HepG2 (cell line): ENCODE measurements at regions not wholly inside any gene's neighbourhood (a gene's known extent, or its start where the extent isn't known, plus 50 kb on each side); places are given as distances from the start of the nearest gene placed in this dataset.

Experiments used
- ATAC-seq: fragments of 200-7000 bp; cut with Tn5 transposase; 3 replicates; pipeline ENCODE4 v1.9.1; 2020; ENCODE audit warnings: mild to moderate bottlenecking, moderate library complexity
- BruUV-seq: library from RNA; stranded (reverse); fragments of 400-500 nt; replicated peaks from 2 replicates; lab custom pipeline; 2021; lab: Mats Ljungman, UMichigan
- CTCF ChIA-PET: fragments of 300-600 bp; formaldehyde crosslinking; extraction: SDS; loops from one replicate; lab custom pipeline; 2021; ENCODE audit warnings: low total read pairs, inconsistent platforms, low intra/inter-chr PET ratio; lab: Yijun Ruan, JAX
- POLR2A ChIA-PET: fragments of 350-600 bp; sonication (Branson Sonifier 250); formaldehyde crosslinking; loops from one replicate; lab custom pipeline; 2020; ENCODE audit warnings: antibody characterized with exemption, inconsistent platforms; lab: Yijun Ruan, JAX
- DNase-seq: peaks from one replicate; pipeline ENCODE4 v3.0.0-alpha.2; 2015; ENCODE audit warnings: low spot score
- FAIRE-seq: peaks from 3 replicates; lab custom pipeline; 2011; peaks lifted over from hg19 to GRCh38; lab: Jason Lieb, UNC
- H2AFZ ChIP-seq: one replicate; pipeline ENCODE4 v1.6.1; 2011; ENCODE audit warnings: low read length, inconsistent platforms
- H3K27ac ChIP-seq: fragments of 300-600 bp; 3 replicates; pipeline ENCODE4 v1.8.0; 2011; ENCODE audit warnings: mixed run types, mild to moderate bottlenecking, mixed read lengths, low read length, inconsistent platforms; ENCODE audit not compliant: insufficient read depth; ENCODE audit errors: extremely low read length
- H3K27me3 ChIP-seq, 2 experiments: fragments of 200-600 bp in 1 of 2; 2 replicates in 1 of 2; 3 replicates in 1 of 2; pipeline versions ENCODE4 v1.6.0 to v1.8.0; 2011; ENCODE audit warnings: low read length in 2 of 2, mild to moderate bottlenecking in 2 of 2, moderate library complexity in 2 of 2, inconsistent platforms in 1 of 2; ENCODE audit not compliant: insufficient read depth in 2 of 2, control insufficient read depth in 1 of 2
- H3K36me3 ChIP-seq, 2 experiments: fragments of 200-600 bp in 1 of 2; replicated peaks in 1 of 2; 2 replicates in 1 of 2; 3 replicates in 1 of 2; pipeline versions ENCODE4 v1.5.1 to v1.8.0; 2011; ENCODE audit warnings: low read length in 2 of 2, inconsistent platforms in 1 of 2; ENCODE audit not compliant: insufficient read depth in 2 of 2, control insufficient read depth in 1 of 2
- H3K4me1 ChIP-seq: 2 replicates; pipeline ENCODE4 v1.5.1; 2012; ENCODE audit warnings: low read length, inconsistent platforms; ENCODE audit not compliant: insufficient read depth
- H3K4me2 ChIP-seq: 2 replicates; pipeline ENCODE4 v1.6.0; 2011; ENCODE audit warnings: low read depth, low read length, inconsistent platforms
- H3K4me3 ChIP-seq, 3 experiments: fragments of 200-600 bp in 1 of 3; sonication (generic), shearing (Covaris generic) in 1 of 3; replicated peaks in 1 of 3; 2 replicates each; pipeline ENCODE4 v1.5.1; 2011 to 2016; ENCODE audit warnings: low read length in 3 of 3, inconsistent platforms in 2 of 3, low read depth in 2 of 3, mild to moderate bottlenecking in 2 of 3, control low read depth in 1 of 3, mixed read lengths in 1 of 3; ENCODE audit not compliant: insufficient read depth in 1 of 3
- H3K79me2 ChIP-seq: one replicate; pipeline ENCODE4 v1.6.1; 2011; ENCODE audit warnings: low read length, inconsistent platforms; ENCODE audit not compliant: insufficient read depth
- H3K9ac ChIP-seq: 2 replicates; pipeline ENCODE4 v1.6.0; 2011; ENCODE audit warnings: mild to moderate bottlenecking, low read depth, low read length, inconsistent platforms; ENCODE audit not compliant: insufficient read depth
- H3K9me3 ChIP-seq: 2 replicates; pipeline ENCODE4 v1.5.1; 2012; ENCODE audit warnings: mild to moderate bottlenecking, low read length
- H4K20me1 ChIP-seq: 2 replicates; pipeline ENCODE4 v1.6.0; 2011; ENCODE audit warnings: inconsistent platforms, mild to moderate bottlenecking, low read length, moderate library complexity; ENCODE audit not compliant: insufficient read depth
- AGO2 ChIP-seq: fragments of 200-400 bp; formaldehyde crosslinking; optimal IDR thresholded peaks from 2 replicates; pipeline ENCODE3; 2017; ENCODE audit warnings: mild to moderate bottlenecking, low read depth, low read length, moderate library complexity
- RNF2 ChIP-seq: fragments of 450-650 bp; conservative IDR thresholded peaks from 2 replicates; pipeline ENCODE4 v1.6.1; 2016; ENCODE audit warnings: low read depth
- SCMH1 ChIP-seq: sonication (generic); formaldehyde crosslinking; IDR thresholded peaks from 2 replicates; pipeline ENCODE4 v1.9.0; 2021; ENCODE audit warnings: missing genetic modification reagents, mild to moderate bottlenecking, borderline replicate concordance
- SP140L ChIP-seq: sonication (generic); formaldehyde crosslinking; IDR thresholded peaks from 2 replicates; pipeline ENCODE4 v1.4.0; 2020; ENCODE audit warnings: missing genetic modification reagents, borderline replicate concordance
- ZBTB7A ChIP-seq: sonication (generic); formaldehyde crosslinking; IDR thresholded peaks from 2 replicates; pipeline ENCODE4 v1.8.0; 2022; ENCODE audit warnings: mild to moderate bottlenecking, missing genetic modification reagents
- ZKSCAN8 ChIP-seq: IDR thresholded peaks from 2 replicates; pipeline ENCODE4 v1.6.1; 2016; ENCODE audit warnings: borderline replicate concordance, missing genetic modification reagents, missing compliant biosample characterization
- ZSCAN30 ChIP-seq: sonication (generic); formaldehyde crosslinking; IDR thresholded peaks from 2 replicates; pipeline ENCODE4 v1.5.0; 2020; ENCODE audit warnings: mild to moderate bottlenecking, missing genetic modification reagents
- WGBS: methylation state at CpG from one replicate; pipeline ENCODE4 v1.1.6; 2017; ENCODE audit warnings: low lambda C conversion rate; 5-methylcytosine and 5-hydroxymethylcytosine counted together
- in situ Hi-C: cut with HindIII; loops from 2 replicates; pipeline ENCODE4 v1.10.0; 2017; ENCODE audit warnings: low pct_unique_long_range_greater_than_20kb; ENCODE audit not compliant: extremely low pct_ligation_motif_present
- intact Hi-C: fragments of 100-400 bp; cut with micrococcal nuclease; formaldehyde crosslinking; loops from one replicate; pipeline ENCODE4 v1.10.0; 2022; ENCODE audit not compliant: unreplicated experiment
- TF ChIP-seq, protein P1 (sequence below): sonication (generic); formaldehyde crosslinking; IDR thresholded peaks from 2 replicates; pipeline ENCODE4 v1.5.0; 2020; ENCODE audit warnings: missing genetic modification reagents
- TF ChIP-seq, protein P2 (sequence below): sonication (generic); formaldehyde crosslinking; IDR thresholded peaks from 2 replicates; pipeline ENCODE4 v1.4.0; 2020; ENCODE audit warnings: missing genetic modification reagents

DNA sequence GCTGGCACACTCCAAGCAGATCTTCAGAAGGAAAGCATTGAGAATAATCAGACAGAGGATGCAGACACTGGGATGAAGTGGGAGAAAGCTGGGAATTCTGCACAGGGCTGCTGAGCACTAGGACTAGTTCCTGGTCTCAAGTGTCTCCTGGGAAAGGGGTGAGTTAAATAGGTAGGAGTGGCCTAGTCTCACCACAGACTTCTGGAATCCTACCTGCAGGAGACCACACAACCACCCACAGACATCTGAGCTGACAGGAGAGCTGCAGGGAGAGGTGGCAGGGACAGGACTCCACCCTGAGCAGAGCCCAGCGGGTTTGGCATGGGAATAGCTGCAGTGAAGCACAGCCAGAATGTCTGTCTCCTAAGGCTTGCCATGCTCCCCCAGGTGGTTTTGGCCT lies 95.1 kb upstream of the GALNTL6 start:
- WGBS = no CpG with 5 or more reads among the region's 1 CpG
- ATAC-seq (no peak), DNase-seq (no peak), FAIRE-seq (no peak)
- ChIA-PET POLR2A (no interaction called here), CTCF (no interaction called here)
- TF ChIP-seq, protein P1, sequence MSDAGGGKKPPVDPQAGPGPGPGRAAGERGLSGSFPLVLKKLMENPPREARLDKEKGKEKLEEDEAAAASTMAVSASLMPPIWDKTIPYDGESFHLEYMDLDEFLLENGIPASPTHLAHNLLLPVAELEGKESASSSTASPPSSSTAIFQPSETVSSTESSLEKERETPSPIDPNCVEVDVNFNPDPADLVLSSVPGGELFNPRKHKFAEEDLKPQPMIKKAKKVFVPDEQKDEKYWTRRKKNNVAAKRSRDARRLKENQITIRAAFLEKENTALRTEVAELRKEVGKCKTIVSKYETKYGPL (CRISPR knock-in tag) = no peak
- TF ChIP-seq SCMH1 (CRISPR knock-in tag) = no peak
- no peak for TF ChIP-seq ZBTB7A (CRISPR knock-in tag)
- no peak for TF ChIP-seq RNF2
- no peak for TF ChIP-seq SP140L (CRISPR knock-in tag)
- TF ChIP-seq, protein P2, sequence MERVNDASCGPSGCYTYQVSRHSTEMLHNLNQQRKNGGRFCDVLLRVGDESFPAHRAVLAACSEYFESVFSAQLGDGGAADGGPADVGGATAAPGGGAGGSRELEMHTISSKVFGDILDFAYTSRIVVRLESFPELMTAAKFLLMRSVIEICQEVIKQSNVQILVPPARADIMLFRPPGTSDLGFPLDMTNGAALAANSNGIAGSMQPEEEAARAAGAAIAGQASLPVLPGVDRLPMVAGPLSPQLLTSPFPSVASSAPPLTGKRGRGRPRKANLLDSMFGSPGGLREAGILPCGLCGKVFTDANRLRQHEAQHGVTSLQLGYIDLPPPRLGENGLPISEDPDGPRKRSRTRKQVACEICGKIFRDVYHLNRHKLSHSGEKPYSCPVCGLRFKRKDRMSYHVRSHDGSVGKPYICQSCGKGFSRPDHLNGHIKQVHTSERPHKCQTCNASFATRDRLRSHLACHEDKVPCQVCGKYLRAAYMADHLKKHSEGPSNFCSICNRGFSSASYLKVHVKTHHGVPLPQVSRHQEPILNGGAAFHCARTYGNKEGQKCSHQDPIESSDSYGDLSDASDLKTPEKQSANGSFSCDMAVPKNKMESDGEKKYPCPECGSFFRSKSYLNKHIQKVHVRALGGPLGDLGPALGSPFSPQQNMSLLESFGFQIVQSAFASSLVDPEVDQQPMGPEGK (CRISPR knock-in tag) = no peak
- TF ChIP-seq ZKSCAN8 = no peak
- no peak for TF ChIP-seq AGO2
- TF ChIP-seq ZSCAN30 (CRISPR knock-in tag) = no peak
- Histone ChIP-seq H3K4me3 (no peak overlapping the region), H3K36me3 (no peaks in the 10 kb centered on the region), H3K27ac (no peak overlapping the region), H3K9ac (no peak overlapping the region), H4K20me1 (no peaks in the 10 kb centered on the region), H3K9me3 (no peaks in the 10 kb centered on the region), H3K4me1 (no peaks in the 10 kb centered on the region), H3K27me3 (no peaks in the 10 kb centered on the region), H2AFZ (no peak overlapping the region), H3K4me2 (no peak overlapping the region), H3K79me2 (no peaks in the 10 kb centered on the region)
- BruUV-seq = no TSS peak
- in situ Hi-C loops = no loop called here
- intact Hi-C loops = no loop called here
